GM23248 (cell line): ENCODE measurements at regions not wholly inside any gene's neighbourhood (a gene's known extent, or its start where the extent isn't known, plus 50 kb on each side); places are given as distances from the start of the nearest gene placed in this dataset.

Experiments used
- EZH2 ChIP-seq: fragments of 200-600 bp; sonication (generic); IDR thresholded peaks from 2 replicates; pipeline ENCODE4 v1.6.1; 2018; ENCODE audit warnings: antibody characterized with exemption, mild to moderate bottlenecking; ENCODE audit not compliant: insufficient read depth, poor library complexity, severe bottlenecking
- EZH2phosphoT487 ChIP-seq: fragments of 200-600 bp; sonication (generic); IDR thresholded peaks from 2 replicates; pipeline ENCODE4 v1.6.1; 2018; ENCODE audit warnings: antibody characterized with exemption, moderate library complexity, mild to moderate bottlenecking, low read depth; ENCODE audit not compliant: insufficient read depth

- no peak for TF ChIP-seq EZH2
- no peak for TF ChIP-seq EZH2phosphoT487
Observed at GRCh38 chr4:1575418-1576303, 108.5 kb downstream of the FAM53A start.
